Left lung (tissue), 4 donors: ENCODE measurements at regions not wholly inside any gene's neighbourhood (a gene's known extent, or its start where the extent isn't known, plus 50 kb on each side); places are given as distances from the start of the nearest gene placed in this dataset.

Experiments
- ATAC-seq: fragments of 200-7000 bp; cut with Tn5 transposase; one replicate; pipeline ENCODE4 v1.9.1; 2020; ENCODE audit warnings: moderate library complexity
- DNase-seq, 4 donors: peaks; one replicate each; pipeline ENCODE4 v3.0.0-alpha.2; 2013 to 2020
- H3K27ac ChIP-seq, 2 donors: fragments of 200-600 bp; sonication (generic) in 1 of 2; one replicate each; pipeline versions ENCODE4 v1.5.0 to v1.8.0; 2020 to 2021
- H3K27me3 ChIP-seq, 2 donors: fragments of 200-600 bp; sonication (generic) in 1 of 2; one replicate each; pipeline versions ENCODE4 v1.5.0 to v1.8.0; 2020 to 2021
- H3K36me3 ChIP-seq, 2 donors: fragments of 200-600 bp; sonication (generic) in 1 of 2; one replicate each; pipeline versions ENCODE4 v1.5.0 to v1.8.0; 2020 to 2021
- H3K4me1 ChIP-seq, 2 donors: fragments of 200-600 bp; one replicate each; pipeline ENCODE4 v1.8.0; 2021
- H3K4me3 ChIP-seq, 2 donors: fragments of 200-600 bp; sonication (generic) in 1 of 2; one replicate each; pipeline versions ENCODE4 v1.5.0 to v1.8.0; 2020 to 2021; ENCODE audit warnings: mild to moderate bottlenecking in 1 of 2
- H3K9me3 ChIP-seq, 2 donors: fragments of 200-600 bp; sonication (generic) in 1 of 2; one replicate each; pipeline versions ENCODE4 v1.5.0 to v1.8.0; 2020 to 2021
- intact Hi-C, 2 donors: fragments of 100-400 bp; cut with DNase I; formaldehyde crosslinking; loops; one replicate each; pipeline versions ENCODE4 v1.11.2 to v1.14.2; 2022
- TF ChIP-seq, protein P1 (sequence below), 2 donors: fragments of 200-600 bp; sonication (generic) in 1 of 2; IDR thresholded peaks; one replicate each; pipeline versions ENCODE4 v1.5.0 to v1.8.0; 2021; ENCODE audit warnings: antibody characterized with exemption in 2 of 2
- donor health status: DM: no; HTN: yes; CAD: no.
- donor health status: DM: no; HTN: no; CAD: no.

DNA sequence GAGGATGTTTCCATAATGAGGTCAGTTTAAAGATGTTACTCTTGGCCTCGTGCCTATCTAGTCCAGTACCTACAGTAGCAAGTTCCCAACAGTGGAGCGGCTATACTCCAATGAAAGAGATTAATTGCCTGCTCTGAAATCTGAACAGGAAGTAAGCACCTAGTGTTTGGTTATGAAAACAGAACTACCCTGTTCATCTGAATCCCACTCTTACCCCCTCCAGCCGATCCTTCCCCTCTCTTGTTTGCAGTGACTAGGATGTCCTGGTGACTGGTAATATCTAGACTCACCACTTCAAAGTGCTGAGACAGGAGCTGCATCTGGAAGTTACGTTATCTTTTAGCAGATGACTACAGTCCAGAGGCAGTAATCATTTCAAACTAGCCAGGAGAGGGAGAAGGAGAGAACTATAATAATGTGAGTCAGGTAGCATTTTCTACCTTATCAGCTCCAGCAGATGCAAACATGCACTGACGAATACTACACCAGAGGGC lies 666.7 kb upstream of the NRP1 start:
- Histone ChIP-seq H3K36me3 (no peaks in the 10 kb centered on the region), H3K27ac (no peak overlapping the region), H3K4me1 (no peaks in the 10 kb centered on the region), H3K27me3 (no peaks in the 10 kb centered on the region), H3K4me3 (no peak overlapping the region), H3K9me3 (no peaks in the 10 kb centered on the region)
- intact Hi-C loops: no loop called here
- ATAC-seq (no peak), DNase-seq (no peak)
- TF ChIP-seq, protein P1, sequence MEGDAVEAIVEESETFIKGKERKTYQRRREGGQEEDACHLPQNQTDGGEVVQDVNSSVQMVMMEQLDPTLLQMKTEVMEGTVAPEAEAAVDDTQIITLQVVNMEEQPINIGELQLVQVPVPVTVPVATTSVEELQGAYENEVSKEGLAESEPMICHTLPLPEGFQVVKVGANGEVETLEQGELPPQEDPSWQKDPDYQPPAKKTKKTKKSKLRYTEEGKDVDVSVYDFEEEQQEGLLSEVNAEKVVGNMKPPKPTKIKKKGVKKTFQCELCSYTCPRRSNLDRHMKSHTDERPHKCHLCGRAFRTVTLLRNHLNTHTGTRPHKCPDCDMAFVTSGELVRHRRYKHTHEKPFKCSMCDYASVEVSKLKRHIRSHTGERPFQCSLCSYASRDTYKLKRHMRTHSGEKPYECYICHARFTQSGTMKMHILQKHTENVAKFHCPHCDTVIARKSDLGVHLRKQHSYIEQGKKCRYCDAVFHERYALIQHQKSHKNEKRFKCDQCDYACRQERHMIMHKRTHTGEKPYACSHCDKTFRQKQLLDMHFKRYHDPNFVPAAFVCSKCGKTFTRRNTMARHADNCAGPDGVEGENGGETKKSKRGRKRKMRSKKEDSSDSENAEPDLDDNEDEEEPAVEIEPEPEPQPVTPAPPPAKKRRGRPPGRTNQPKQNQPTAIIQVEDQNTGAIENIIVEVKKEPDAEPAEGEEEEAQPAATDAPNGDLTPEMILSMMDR (IDR thresholded peaks at IDR 0.05): no peak

DNA sequence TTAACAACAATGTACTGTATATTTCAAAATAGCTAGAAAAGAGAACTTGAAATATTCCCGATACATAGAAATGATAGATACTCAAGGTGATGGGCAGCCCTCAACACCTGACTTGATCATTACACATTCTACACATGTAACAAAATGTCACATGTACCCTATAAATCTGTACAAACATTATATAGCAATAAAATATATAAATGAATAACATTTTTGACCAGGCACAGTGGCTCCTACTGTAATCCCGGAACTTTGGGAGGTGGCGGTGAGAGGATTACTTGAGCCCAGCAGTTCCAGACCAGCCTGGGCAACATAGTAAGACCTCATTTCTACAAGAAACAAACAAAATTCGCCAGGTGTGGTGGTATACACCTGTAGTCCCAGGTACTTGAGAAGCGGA lies 659.5 kb upstream of the NRP1 start:
- H3K4me3 ChIP-seq: no peak overlapping the region
- ATAC-seq (no peak), DNase-seq (no peak)
- H3K27ac ChIP-seq: no peak overlapping the region
- H3K36me3 ChIP-seq: no peaks in the 10 kb centered on the region
- no peaks in the 10 kb centered on the region for H3K27me3 ChIP-seq
- TF ChIP-seq, protein P1 (IDR thresholded peaks at IDR 0.05): no peak
- intact Hi-C loops: no loop called here
- H3K4me1 ChIP-seq: no peaks in the 10 kb centered on the region
- H3K9me3 ChIP-seq: no peaks in the 10 kb centered on the region

DNA sequence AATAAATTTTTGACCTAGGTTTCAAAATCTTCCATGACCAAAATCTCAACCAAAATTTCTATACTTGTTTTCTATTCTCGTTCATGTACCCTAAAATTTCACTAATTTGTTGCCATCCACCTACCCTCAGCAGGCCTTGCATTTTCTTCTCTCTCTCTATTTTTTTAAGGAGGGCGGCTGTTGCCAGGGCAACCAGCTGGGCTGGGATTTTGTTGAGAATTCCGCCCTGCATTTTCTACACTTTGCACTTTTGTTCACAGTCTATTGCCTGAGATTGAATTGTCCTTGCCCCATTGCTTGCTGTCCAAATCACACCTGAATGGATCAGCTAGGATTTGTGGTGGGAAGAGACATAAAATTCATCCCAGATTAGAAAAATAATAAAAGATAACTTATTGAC lies 657.5 kb upstream of the NRP1 start:
- Histone ChIP-seq H3K4me1 (no peaks in the 10 kb centered on the region), H3K27ac (no peak overlapping the region), H3K9me3 (no peaks in the 10 kb centered on the region), H3K27me3 (no peaks in the 10 kb centered on the region), H3K36me3 (no peaks in the 10 kb centered on the region), H3K4me3 (no peak overlapping the region)
- DNase-seq (no peak), ATAC-seq (no peak)
- intact Hi-C loops: no loop called here
- TF ChIP-seq, protein P1 (IDR thresholded peaks at IDR 0.05): no peak

DNA sequence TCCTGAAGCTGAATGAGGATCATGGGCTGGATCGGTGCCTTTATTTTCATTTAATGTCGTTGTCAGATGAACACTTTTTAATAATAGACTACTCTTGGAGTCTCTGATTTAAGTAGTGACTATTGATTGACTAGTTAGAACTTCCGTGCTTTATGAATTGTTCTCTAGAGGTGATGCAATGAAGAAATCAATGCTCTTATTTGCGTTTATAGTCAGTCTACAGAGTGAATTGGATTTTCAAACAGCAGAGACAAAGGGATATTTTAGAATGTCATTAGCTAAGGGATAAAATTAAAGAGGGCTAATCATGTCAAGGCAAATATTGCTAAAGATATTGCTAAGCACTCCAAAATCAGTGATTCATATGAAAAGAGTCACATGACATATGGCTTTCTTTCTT lies 652.0 kb upstream of the NRP1 start:
- Histone ChIP-seq H3K9me3 (peaks cover 0 to 2% of the 10 kb centered on the region in 2 donors), H3K27me3 (no peaks in the 10 kb centered on the region), H3K36me3 (no peaks in the 10 kb centered on the region), H3K27ac (no peak overlapping the region), H3K4me3 (no peak overlapping the region), H3K4me1 (no peaks in the 10 kb centered on the region)
- TF ChIP-seq, protein P1 (IDR thresholded peaks at IDR 0.05): no peak
- no peak for DNase-seq
- no peak for ATAC-seq
- intact Hi-C loops: no loop called here

DNA sequence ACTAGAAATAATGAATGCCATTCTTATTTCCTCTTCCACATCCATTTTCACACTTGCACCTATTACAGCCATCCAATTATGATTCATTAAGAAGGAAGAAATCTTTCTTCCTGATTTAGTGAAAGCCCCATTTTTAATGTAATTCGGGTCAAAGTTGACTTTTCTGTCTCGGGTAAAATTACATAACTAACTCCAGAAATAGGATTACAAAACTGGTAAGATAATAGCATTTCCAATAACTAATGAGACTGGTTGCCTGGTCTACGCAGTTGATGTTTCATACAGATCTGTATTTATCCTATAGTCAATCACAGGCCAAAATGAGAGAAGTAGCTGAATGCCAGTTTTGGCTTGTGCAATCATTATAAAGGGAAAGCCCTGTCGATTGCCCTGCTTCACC lies 651.5 kb upstream of the NRP1 start:
- Histone ChIP-seq H3K4me1 (no peaks in the 10 kb centered on the region), H3K27me3 (no peaks in the 10 kb centered on the region), H3K4me3 (no peak overlapping the region), H3K27ac (no peak overlapping the region), H3K36me3 (no peaks in the 10 kb centered on the region), H3K9me3 (peaks cover 0 to 2% of the 10 kb centered on the region in 2 donors)
- no peak for DNase-seq
- TF ChIP-seq, protein P1 (IDR thresholded peaks at IDR 0.05): no peak
- intact Hi-C loops: no loop called here
- no peak for ATAC-seq
